Right lobe of liver (tissue), 6 donors: ENCODE measurements at regions not wholly inside any gene's neighbourhood (a gene's known extent, or its start where the extent isn't known, plus 50 kb on each side); places are given as distances from the start of the nearest gene placed in this dataset.
"Not testable (repeated sequence)": the region's sequence is repeated elsewhere in the genome, so short reads cannot be mapped to it uniquely, and the experiment has no call there.

ENCODE experiments used
- ATAC-seq, 4 donors: fragments of 200-7000 bp; cut with Tn5 transposase; one replicate each; pipeline ENCODE4 v1.9.1; 2020; ENCODE audit warnings: mild to moderate bottlenecking in 4 of 4, moderate library complexity in 4 of 4
- DNase-seq, 3 donors: peaks; one replicate each; pipeline ENCODE4 v3.0.0-alpha.2; 2020
- H3K27ac ChIP-seq, 3 donors: fragments of 200-600 bp; one replicate each; pipeline ENCODE4 v1.8.0; 2022
- H3K27me3 ChIP-seq, 2 donors: fragments of 200-600 bp; one replicate each; pipeline ENCODE4 v1.8.0; 2022
- H3K36me3 ChIP-seq, 4 donors: fragments of 200-600 bp; sonication (generic) in 1 of 4; one replicate each; pipeline versions ENCODE4 v1.5.1 to v1.8.0; 2017 to 2022; ENCODE audit warnings: control low read depth in 1 of 4
- H3K4me1 ChIP-seq, 4 donors: fragments of 200-600 bp; sonication (generic) in 1 of 4; one replicate each; pipeline versions ENCODE4 v1.5.1 to v1.8.0; 2017 to 2022; ENCODE audit warnings: control low read depth in 1 of 4
- H3K4me3 ChIP-seq, 3 donors: fragments of 200-600 bp; one replicate each; pipeline ENCODE4 v1.8.0; 2022
- H3K9me3 ChIP-seq, 4 donors: fragments of 200-600 bp; sonication (generic) in 1 of 4; one replicate each; pipeline versions ENCODE4 v1.5.1 to v1.8.0; 2017 to 2022; ENCODE audit warnings: control low read depth in 1 of 4
- POLR2A ChIP-seq: fragments of 450-650 bp; IDR thresholded peaks from one replicate; pipeline ENCODE4 v1.6.1; 2017; ENCODE audit warnings: antibody characterized with exemption, mild to moderate bottlenecking
- WGBS: methylation state at CpG from one replicate; pipeline ENCODE4 v1.1.6; 2018; ENCODE audit warnings: low coverage, low lambda C conversion rate; ENCODE audit not compliant: insufficient coverage; ENCODE audit errors: missing lambda C conversion rate; 5-methylcytosine and 5-hydroxymethylcytosine counted together
- intact Hi-C, 2 donors: fragments of 100-400 bp; cut with DNase I; formaldehyde crosslinking; loops; one replicate each; pipeline versions ENCODE4 v1.11.2 to v1.14.1; 2022
- TF ChIP-seq, protein P1 (sequence below), 4 donors: fragments of 200-600 bp in 3 of 4; fragments of 450-650 bp in 1 of 4; IDR thresholded peaks; one replicate each; pipeline versions ENCODE4 v1.5.1 to v1.8.0; 2016 to 2022; ENCODE audit warnings: antibody characterized with exemption in 4 of 4, mild to moderate bottlenecking in 2 of 4
- donor health status: DM: no; HTN: yes; CAD: no.
- donor health status: DM: no; HTN: no; CAD: no.
- donor health status: DM: no; HTN: no; CAD: no.
- donor health status: DM: no; HTN: yes; CAD: no.
- donor health status: DM: no; HTN: yes; CAD: no.

DNA sequence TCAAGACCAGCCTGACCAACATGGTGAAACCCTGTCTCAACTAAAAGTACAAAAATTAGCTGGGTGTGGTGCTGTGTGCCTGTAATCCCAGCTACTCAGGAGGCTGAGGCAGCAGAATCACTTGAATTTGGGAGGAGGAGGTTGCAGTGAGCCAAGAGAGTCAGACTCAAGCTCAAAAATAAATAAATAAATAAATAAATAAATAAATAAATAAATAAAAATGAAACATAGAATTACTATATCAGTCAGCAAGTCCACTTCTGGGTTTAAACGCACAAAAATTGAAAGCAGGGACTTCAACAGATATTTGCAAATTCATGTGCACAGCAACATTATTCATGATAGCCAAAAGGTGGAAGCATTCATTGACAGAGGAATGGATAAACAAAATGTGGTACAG, 875.2 kb upstream of the ALG10B start:
- H3K27me3 ChIP-seq, H3K36me3 ChIP-seq, H3K9me3 ChIP-seq, intact Hi-C loops, H3K4me3 ChIP-seq, ATAC-seq, H3K27ac ChIP-seq, H3K4me1 ChIP-seq, DNase-seq: not testable (repeated sequence)
- WGBS = 79% methylated on average over 1 of the region's 1 CpG

DNA sequence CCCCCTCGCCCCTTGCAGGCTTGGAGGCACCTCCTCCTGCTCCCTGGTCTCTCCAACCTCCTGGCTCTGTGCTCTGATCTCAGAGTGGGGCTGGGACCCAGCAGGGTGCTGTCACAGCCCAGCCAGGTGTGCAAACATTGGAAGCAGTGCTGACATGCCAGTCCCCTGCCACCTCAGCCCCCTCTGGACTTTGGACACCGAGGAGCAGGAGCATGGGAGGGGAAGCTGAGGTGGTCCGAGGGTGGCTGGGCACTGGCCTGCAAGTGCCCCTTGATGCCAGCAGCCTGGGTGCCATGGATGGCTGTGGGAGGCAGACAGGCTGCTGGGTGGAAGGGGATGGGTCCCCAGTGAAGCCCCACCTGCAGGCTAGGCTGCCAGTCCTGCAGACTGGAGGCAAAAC, 860.9 kb upstream of the ALG10B start:
- H3K27ac ChIP-seq, intact Hi-C loops, H3K4me1 ChIP-seq, ATAC-seq, H3K9me3 ChIP-seq, H3K4me3 ChIP-seq, DNase-seq, H3K27me3 ChIP-seq, H3K36me3 ChIP-seq: not testable (repeated sequence)
- WGBS = no CpG with 5 or more reads among the region's 3 CpGs

GRCh38 chr12:37497939-37498338, 818.6 kb upstream of the ALG10B start:
- H3K27ac ChIP-seq, H3K36me3 ChIP-seq, ATAC-seq, H3K4me1 ChIP-seq, DNase-seq, intact Hi-C loops, H3K27me3 ChIP-seq, H3K4me3 ChIP-seq, H3K9me3 ChIP-seq: not testable (repeated sequence)
- 56% methylated on average over 4 of the region's 4 CpGs for WGBS

DNA sequence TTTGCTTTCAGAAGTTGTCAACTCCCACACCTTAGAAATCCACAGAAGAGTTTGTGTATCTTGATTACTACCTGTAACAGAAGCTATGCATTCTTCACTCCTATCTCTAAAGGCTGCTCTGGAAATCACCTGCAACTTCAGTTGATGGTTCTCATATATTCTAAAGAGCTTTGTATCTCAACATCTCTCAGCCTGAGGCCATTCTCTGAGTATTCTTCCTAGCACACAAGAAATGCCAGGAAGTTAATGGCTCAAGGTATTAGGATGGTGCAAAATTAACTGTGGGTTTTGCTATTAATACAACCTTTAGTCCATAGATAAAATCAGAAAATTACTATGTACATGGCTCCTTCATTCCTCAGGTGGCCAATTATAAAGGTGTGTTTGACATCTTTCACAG, 806.3 kb upstream of the ALG10B start:
- ATAC-seq, intact Hi-C loops, DNase-seq, H3K27me3 ChIP-seq, H3K27ac ChIP-seq, H3K4me1 ChIP-seq, H3K9me3 ChIP-seq, H3K36me3 ChIP-seq, H3K4me3 ChIP-seq: not testable (repeated sequence)

- H3K27ac ChIP-seq, H3K36me3 ChIP-seq, DNase-seq, H3K4me3 ChIP-seq, H3K27me3 ChIP-seq, H3K9me3 ChIP-seq, intact Hi-C loops, H3K4me1 ChIP-seq, ATAC-seq: not testable (repeated sequence)
- WGBS = 89% methylated on average over 8 of the region's 9 CpGs
These were observed 776.0 kb upstream of the ALG10B start for GRCh38 chr12:37540581-37540980.

GRCh38 chr12:37541356-37541755, 775.2 kb upstream of the ALG10B start:
- H3K9me3 ChIP-seq = no peaks in the 10 kb centered on the region
- ATAC-seq = peak in 1 of 4 donors; percentile 30

GRCh38 chr12:37543131-37543965, 773.2 kb upstream of the ALG10B start:
- ATAC-seq (no peak), DNase-seq (no peak)
- Histone ChIP-seq H3K4me1 (no peaks in the 10 kb centered on the region), H3K36me3 (no peaks in the 10 kb centered on the region), H3K4me3 (no peak overlapping the region), H3K27ac (no peak overlapping the region), H3K27me3 (no peaks in the 10 kb centered on the region), H3K9me3 (no peaks in the 10 kb centered on the region)
- TF ChIP-seq POLR2A = no peak
- TF ChIP-seq, protein P1, sequence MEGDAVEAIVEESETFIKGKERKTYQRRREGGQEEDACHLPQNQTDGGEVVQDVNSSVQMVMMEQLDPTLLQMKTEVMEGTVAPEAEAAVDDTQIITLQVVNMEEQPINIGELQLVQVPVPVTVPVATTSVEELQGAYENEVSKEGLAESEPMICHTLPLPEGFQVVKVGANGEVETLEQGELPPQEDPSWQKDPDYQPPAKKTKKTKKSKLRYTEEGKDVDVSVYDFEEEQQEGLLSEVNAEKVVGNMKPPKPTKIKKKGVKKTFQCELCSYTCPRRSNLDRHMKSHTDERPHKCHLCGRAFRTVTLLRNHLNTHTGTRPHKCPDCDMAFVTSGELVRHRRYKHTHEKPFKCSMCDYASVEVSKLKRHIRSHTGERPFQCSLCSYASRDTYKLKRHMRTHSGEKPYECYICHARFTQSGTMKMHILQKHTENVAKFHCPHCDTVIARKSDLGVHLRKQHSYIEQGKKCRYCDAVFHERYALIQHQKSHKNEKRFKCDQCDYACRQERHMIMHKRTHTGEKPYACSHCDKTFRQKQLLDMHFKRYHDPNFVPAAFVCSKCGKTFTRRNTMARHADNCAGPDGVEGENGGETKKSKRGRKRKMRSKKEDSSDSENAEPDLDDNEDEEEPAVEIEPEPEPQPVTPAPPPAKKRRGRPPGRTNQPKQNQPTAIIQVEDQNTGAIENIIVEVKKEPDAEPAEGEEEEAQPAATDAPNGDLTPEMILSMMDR (IDR thresholded peaks at IDR 0.05) = no peak
- WGBS = 38% methylated on average over 4 of the region's 35 CpGs
- intact Hi-C loops = no loop called here

More at GRCh38 chr12:37541356-37541755, 775.2 kb upstream of the ALG10B start:
- Histone ChIP-seq H3K4me3 (no peak overlapping the region), H3K36me3 (no peaks in the 10 kb centered on the region), H3K27me3 (no peaks in the 10 kb centered on the region), H3K27ac (no peak overlapping the region), H3K4me1 (no peaks in the 10 kb centered on the region)
- no CpG with 5 or more reads among the region's 21 CpGs for WGBS
- no peak for DNase-seq
- TF ChIP-seq, protein P1 (IDR thresholded peaks at IDR 0.05) = no peak
- TF ChIP-seq POLR2A = no peak
- intact Hi-C loops = no loop called here
